ENCODE measurements at regions not wholly inside any gene's neighbourhood (a gene's known extent, or its start where the extent isn't known, plus 50 kb on each side); places are given as distances from the start of the nearest gene placed in this dataset.

- no peak for TF ChIP-seq GATA2 (IDR thresholded peaks at IDR 0.05; ENCODE audit: low read depth, low read length)
- no peak for TF ChIP-seq GATA3 (IDR thresholded peaks at IDR 0.05; ENCODE audit: low read depth, low read length)
Observed at GRCh38 chr2:166593403-166593802, 99.4 kb upstream of the SCN7A start.

Measured in SH-SY5Y (cell line).